ENCODE measurements at regions not wholly inside any gene's neighbourhood (a gene's known extent, or its start where the extent isn't known, plus 50 kb on each side); places are given as distances from the start of the nearest gene placed in this dataset.

- TF ChIP-seq EZH2phosphoT487 (IDR thresholded peaks at IDR 0.05; ENCODE audit: borderline replicate concordance, low read depth, low read length) = no peak
- TF ChIP-seq CTCF (conservative IDR thresholded peaks at IDR 0.05; ENCODE audit: low read length) = no peak
Measured at GRCh38 chr21:33171616-33172169, 58.0 kb upstream of the IFNAR2 start.
